Adipocyte (in vitro differentiated cells): ENCODE measurements at regions not wholly inside any gene's neighbourhood (a gene's known extent, or its start where the extent isn't known, plus 50 kb on each side); places are given as distances from the start of the nearest gene placed in this dataset.
A peak's percentile ranks its signal among the peaks of the same experiment; 100 is the strongest.
"Not testable (repeated sequence)": the region's sequence is repeated elsewhere in the genome, so short reads cannot be mapped to it uniquely, and the experiment has no call there.

Source experiments
- DNase-seq: peaks from one replicate; pipeline ENCODE4 v3.0.0-alpha.2; 2015; ENCODE audit warnings: low read depth
- H3K27me3 ChIP-seq: replicated peaks from 2 replicates; pipeline ENCODE4 v1.7.0; 2013; ENCODE audit warnings: mild to moderate bottlenecking, low read length, moderate library complexity; ENCODE audit not compliant: control insufficient read depth, insufficient read depth
- H3K36me3 ChIP-seq: 2 replicates; pipeline ENCODE4 v1.7.0; 2013; ENCODE audit warnings: low read length, mild to moderate bottlenecking, moderate library complexity; ENCODE audit not compliant: control insufficient read depth, insufficient read depth, severe bottlenecking
- H3K4me1 ChIP-seq: 2 replicates; pipeline ENCODE4 v1.7.0; 2013; ENCODE audit warnings: mild to moderate bottlenecking, low read length, moderate library complexity; ENCODE audit not compliant: control insufficient read depth, insufficient read depth
- H3K4me3 ChIP-seq: 2 replicates; pipeline ENCODE4 v1.7.0; 2013; ENCODE audit warnings: mild to moderate bottlenecking, low read length, moderate library complexity
- H3K9ac ChIP-seq: 2 replicates; pipeline ENCODE4 v1.7.0; 2013; ENCODE audit warnings: mild to moderate bottlenecking, low read length, moderate library complexity
- H3K9me3 ChIP-seq: 2 replicates; pipeline ENCODE4 v1.7.0; 2013; ENCODE audit warnings: mild to moderate bottlenecking, low read length, moderate library complexity; ENCODE audit not compliant: control insufficient read depth

- H3K27me3 ChIP-seq, result no peaks in the 10 kb centered on the region
- H3K36me3 ChIP-seq, result no peaks in the 10 kb centered on the region
- no peak overlapping the region for H3K9ac ChIP-seq
- H3K4me3 ChIP-seq, result no peak overlapping the region
- H3K9me3 ChIP-seq, result no peaks in the 10 kb centered on the region
- DNase-seq, result peak; percentile 53
- H3K4me1 ChIP-seq, result peaks cover 13% of the 10 kb centered on the region
Measured at GRCh38 chr6:79808921-79809320, 138.4 kb downstream of the ELOVL4 start.

GRCh38 chr6:79806661-79807060, 140.7 kb downstream of the ELOVL4 start:
- not testable (repeated sequence) for DNase-seq, H3K4me1 ChIP-seq, H3K9ac ChIP-seq, H3K4me3 ChIP-seq, H3K36me3 ChIP-seq, H3K27me3 ChIP-seq, H3K9me3 ChIP-seq

DNA sequence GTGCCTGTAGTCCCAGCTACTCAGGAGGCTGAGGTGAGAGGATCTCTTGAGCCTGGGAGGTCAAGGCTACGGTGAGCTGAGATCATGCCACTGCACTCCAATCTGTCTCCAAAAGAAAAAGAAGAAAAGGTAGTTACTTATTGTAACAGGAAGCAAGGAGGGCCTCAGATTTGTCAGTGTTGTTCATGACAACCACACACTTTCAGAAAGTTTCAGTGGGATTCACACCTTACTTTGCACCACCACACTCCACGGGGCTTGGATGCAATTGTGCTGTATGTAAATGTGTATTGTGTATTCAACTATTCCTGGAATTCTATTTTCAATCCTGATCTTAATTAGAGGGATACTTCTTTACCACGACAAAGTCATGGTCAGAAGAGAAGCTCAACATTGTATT, 142.6 kb downstream of the ELOVL4 start:
- H3K4me1 ChIP-seq, result no peaks in the 10 kb centered on the region
- no peaks in the 10 kb centered on the region for H3K9me3 ChIP-seq
- no peak overlapping the region for H3K4me3 ChIP-seq
- no peaks in the 10 kb centered on the region for H3K36me3 ChIP-seq
- no peak overlapping the region for H3K9ac ChIP-seq
- no peak for DNase-seq
- no peaks in the 10 kb centered on the region for H3K27me3 ChIP-seq

DNA sequence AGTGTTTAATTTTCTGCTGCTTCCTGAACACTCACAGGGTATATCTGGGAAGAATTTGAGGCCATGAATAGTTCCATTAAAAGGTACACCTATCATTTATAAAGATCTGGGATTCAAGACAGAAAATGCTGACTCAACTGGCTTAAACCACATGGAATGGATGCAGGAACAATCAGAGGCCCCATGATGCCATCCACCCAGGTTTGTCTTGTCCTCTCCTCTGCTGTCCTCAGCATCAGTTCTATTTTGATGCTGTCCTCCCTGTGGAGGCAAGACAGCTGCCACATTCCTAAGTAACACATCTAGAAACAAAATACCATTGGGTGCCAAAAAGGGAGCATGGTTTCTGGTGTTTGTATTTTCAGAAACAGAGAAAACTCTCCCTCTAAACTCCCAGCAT, 143.4 kb downstream of the ELOVL4 start:
- no peak overlapping the region for H3K9ac ChIP-seq
- no peaks in the 10 kb centered on the region for H3K4me1 ChIP-seq
- H3K4me3 ChIP-seq, result no peak overlapping the region
- H3K9me3 ChIP-seq, result no peaks in the 10 kb centered on the region
- DNase-seq, result no peak
- no peaks in the 10 kb centered on the region for H3K36me3 ChIP-seq
- H3K27me3 ChIP-seq, result no peaks in the 10 kb centered on the region

DNA sequence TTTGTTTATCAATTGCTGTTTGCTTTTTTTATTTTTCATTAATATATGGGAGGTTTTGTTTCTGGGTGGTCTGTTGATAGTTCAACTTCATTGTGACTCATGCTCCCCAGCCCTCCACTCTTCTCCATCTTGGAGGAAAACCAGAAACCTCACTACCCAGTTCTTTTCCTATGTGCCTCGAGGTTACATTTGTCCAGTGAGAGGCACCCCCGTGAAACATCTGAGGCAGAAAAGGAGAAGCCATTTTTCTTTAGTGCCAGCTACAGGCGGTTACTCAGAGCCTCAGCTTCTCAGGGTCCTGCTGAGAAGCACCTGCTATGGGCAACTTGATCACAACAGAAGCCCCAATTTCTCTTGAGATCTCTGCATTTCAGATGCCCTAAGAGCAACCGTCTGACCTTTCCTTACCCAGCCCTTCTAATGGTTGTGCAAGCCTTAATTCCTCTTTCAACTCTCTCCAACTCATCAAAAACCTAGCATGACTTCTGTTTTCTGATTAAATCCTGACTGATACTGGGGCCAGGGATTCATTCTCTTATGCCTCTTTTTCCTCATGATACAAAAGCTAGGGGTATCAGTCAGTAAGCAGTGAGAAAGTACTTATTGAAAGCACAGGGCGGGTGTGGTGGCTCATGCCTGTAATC, 144.6 kb downstream of the ELOVL4 start:
- H3K27me3 ChIP-seq, result peaks cover 2% of the 10 kb centered on the region
- no peak overlapping the region for H3K4me3 ChIP-seq
- no peak for DNase-seq
- H3K36me3 ChIP-seq, result no peaks in the 10 kb centered on the region
- no peaks in the 10 kb centered on the region for H3K9me3 ChIP-seq
- H3K9ac ChIP-seq, result no peak overlapping the region
- H3K4me1 ChIP-seq, result no peaks in the 10 kb centered on the region

DNA sequence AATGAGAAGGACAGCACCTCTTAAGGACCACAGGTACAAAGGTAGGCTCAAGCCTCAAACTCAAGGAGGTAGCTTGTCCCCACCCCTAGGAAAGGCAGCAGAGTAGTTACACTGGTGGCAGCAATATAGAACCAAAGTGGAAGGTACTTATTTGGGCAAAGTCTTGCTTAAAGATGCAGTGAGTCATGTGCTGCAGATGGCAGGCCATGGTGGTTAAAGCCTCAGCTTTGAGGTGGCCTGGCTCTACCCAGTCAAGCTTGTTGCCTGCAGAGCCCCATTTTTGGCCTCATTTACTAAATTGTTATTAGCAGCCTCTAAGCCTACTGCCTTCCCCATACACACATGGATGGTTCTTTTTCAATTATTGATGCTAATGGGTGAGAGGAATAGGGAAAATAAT, 146.0 kb downstream of the ELOVL4 start:
- Histone ChIP-seq H3K27me3 (peaks cover 3% of the 10 kb centered on the region), H3K4me1 (no peaks in the 10 kb centered on the region), H3K9me3 (no peaks in the 10 kb centered on the region), H3K36me3 (no peaks in the 10 kb centered on the region), H3K4me3 (no peak overlapping the region), H3K9ac (no peak overlapping the region)
- no peak for DNase-seq

GRCh38 chr6:79798841-79799240, 148.5 kb downstream of the ELOVL4 start:
- Histone ChIP-seq H3K9ac (no peak overlapping the region), H3K36me3 (no peaks in the 10 kb centered on the region), H3K4me1 (no peaks in the 10 kb centered on the region), H3K4me3 (no peak overlapping the region), H3K27me3 (peaks cover 3% of the 10 kb centered on the region), H3K9me3 (no peaks in the 10 kb centered on the region)
- DNase-seq, result no peak

DNA sequence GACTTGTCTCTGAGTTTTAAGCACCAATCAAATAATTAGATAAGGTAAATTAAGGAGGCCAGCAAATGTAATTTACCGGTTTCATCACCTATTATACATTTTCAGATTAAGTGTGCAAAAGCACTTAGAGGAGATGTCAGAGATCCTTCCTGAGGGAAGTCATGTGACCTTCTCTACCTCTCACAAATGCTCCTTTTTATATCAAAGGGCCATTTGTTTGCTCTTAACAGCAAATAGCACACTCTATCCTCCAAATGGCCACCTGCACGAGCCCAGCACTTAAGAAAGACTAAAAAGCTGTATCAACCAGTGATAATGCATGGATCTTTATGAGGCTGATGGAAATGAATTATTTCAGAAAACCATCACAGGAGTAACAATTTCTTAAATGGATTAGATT, 149.4 kb downstream of the ELOVL4 start:
- H3K4me3 ChIP-seq, result no peak overlapping the region
- H3K4me1 ChIP-seq, result no peaks in the 10 kb centered on the region
- no peak for DNase-seq
- no peak overlapping the region for H3K9ac ChIP-seq
- no peaks in the 10 kb centered on the region for H3K9me3 ChIP-seq
- no peaks in the 10 kb centered on the region for H3K36me3 ChIP-seq
- peaks cover 3% of the 10 kb centered on the region for H3K27me3 ChIP-seq

DNA sequence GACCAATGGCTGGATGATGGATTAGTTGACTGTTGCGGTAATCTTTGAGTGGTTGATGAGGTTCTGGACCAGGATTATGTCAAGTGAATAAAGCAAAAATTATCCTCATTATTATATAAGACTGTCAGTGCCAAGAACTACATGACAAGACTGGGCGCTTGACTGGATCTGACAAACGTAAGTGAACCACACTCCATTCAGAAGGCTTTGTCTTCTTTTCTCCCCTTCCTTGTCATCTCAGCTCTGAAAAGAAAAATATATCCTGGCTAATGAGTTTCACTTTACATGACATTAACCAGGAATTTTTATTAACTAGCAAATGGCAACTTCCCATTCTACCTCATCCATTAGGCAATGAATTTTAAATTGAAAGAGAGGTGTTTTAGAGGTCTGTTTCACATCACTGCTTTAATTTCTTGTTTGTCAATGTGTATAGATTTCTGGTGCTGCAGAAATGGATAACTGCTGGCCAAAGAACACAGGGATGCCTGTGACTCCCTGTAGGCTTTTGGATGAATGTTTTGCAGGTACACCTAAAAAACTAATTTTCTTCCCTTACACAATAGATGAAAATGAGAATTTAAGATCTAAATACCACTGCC, 150.1 kb downstream of the ELOVL4 start:
- H3K4me3 ChIP-seq, result no peak overlapping the region
- H3K27me3 ChIP-seq, result peaks cover 3% of the 10 kb centered on the region
- H3K4me1 ChIP-seq, result no peaks in the 10 kb centered on the region
- H3K36me3 ChIP-seq, result no peaks in the 10 kb centered on the region
- no peaks in the 10 kb centered on the region for H3K9me3 ChIP-seq
- DNase-seq, result no peak
- H3K9ac ChIP-seq, result no peak overlapping the region

DNA sequence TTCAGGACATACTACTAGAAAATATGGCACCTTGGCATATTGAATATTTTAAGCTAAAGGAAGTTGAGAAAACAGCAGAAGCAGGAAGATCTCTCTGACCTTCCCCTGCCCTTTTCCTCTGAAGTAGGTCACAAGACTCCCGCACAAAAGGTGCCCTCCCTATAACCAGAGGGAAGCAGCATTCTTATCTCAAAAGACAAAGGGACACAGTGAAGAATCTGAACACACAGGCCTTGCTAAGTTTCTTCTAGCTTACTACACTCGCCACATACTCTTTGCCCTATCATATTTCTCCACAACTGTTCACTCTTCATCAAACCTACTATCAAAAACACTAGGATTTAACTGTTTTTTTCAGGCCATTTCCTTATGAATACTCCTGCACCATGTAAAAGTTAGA, 151.2 kb downstream of the ELOVL4 start:
- no peaks in the 10 kb centered on the region for H3K9me3 ChIP-seq
- no peak overlapping the region for H3K4me3 ChIP-seq
- H3K4me1 ChIP-seq, result no peaks in the 10 kb centered on the region
- H3K9ac ChIP-seq, result no peak overlapping the region
- DNase-seq, result no peak
- peaks cover 3% of the 10 kb centered on the region for H3K27me3 ChIP-seq
- no peaks in the 10 kb centered on the region for H3K36me3 ChIP-seq

DNA sequence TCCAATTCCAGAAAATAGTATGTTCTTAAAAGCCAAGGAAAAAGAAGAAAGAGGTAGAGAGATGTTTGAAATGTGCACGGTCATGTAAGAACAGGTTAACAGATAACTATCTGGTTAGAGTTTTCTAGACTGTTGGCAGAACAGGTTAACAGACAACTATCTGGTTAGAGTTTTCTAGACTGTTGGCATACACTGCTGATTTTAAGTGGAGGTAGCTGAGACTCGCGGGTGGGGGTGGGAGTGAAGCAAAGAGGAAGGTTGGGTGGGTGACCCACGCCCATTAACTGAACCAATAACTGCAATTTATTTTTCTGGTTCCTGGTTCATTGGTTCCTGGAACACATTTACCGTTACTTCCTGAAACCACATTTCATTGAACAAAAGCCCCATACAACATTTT, 157.5 kb downstream of the ELOVL4 start:
- Histone ChIP-seq H3K27me3 (no peaks in the 10 kb centered on the region), H3K9ac (no peak overlapping the region), H3K9me3 (no peaks in the 10 kb centered on the region), H3K4me3 (no peak overlapping the region), H3K36me3 (no peaks in the 10 kb centered on the region), H3K4me1 (no peaks in the 10 kb centered on the region)
- no peak for DNase-seq

DNA sequence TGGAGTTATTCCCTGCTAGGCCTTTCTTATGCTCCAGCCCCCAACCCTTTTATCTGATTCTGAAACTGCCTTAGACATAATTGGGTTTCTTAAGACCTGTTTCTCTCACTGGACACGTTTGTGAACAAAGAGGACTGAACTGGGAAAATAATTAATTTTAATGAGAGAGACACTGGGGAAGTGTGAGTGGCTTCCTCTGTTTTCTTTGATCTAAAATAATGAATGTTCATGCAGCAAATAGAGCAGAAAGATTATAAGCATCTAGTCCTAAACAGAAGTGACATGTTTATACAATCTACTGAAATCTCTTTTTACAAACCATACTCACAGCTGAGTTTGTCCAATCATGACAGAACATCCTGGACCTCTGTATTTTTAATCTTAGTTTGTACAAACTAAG, 157.6 kb downstream of the SH3BGRL2 start:
- no peak overlapping the region for H3K9ac ChIP-seq
- H3K36me3 ChIP-seq, result no peaks in the 10 kb centered on the region
- H3K27me3 ChIP-seq, result no peaks in the 10 kb centered on the region
- no peaks in the 10 kb centered on the region for H3K9me3 ChIP-seq
- no peaks in the 10 kb centered on the region for H3K4me1 ChIP-seq
- H3K4me3 ChIP-seq, result no peak overlapping the region
- DNase-seq, result no peak
